ENCODE measurements at regions not wholly inside any gene's neighbourhood (a gene's known extent, or its start where the extent isn't known, plus 50 kb on each side); places are given as distances from the start of the nearest gene placed in this dataset.

GRCh38 chr5:105836887-105837286 is 1833.8 kb downstream of the EFNA5 start:
- no peak for DNase-seq

- no peak for DNase-seq
These were observed 1834.5 kb downstream of the EFNA5 start for GRCh38 chr5:105836268-105836667.

- DNase-seq: no peak
These were observed 1841.9 kb downstream of the EFNA5 start for GRCh38 chr5:105828821-105829220.

GRCh38 chr5:105821800-105822199 is 1848.9 kb downstream of the EFNA5 start:
- DNase-seq: no peak

GRCh38 chr5:105817914-105818313 is 1852.8 kb downstream of the EFNA5 start:
- DNase-seq: no peak

- DNase-seq: no peak
These were observed 1853.3 kb downstream of the EFNA5 start for GRCh38 chr5:105817416-105817815.

GRCh38 chr5:105816961-105817360 is 1853.8 kb downstream of the EFNA5 start:
- no peak for DNase-seq

- DNase-seq: no peak
These were observed 1858.4 kb downstream of the EFNA5 start for GRCh38 chr5:105812304-105812703.

GRCh38 chr5:105807951-105808350 is 1862.8 kb downstream of the EFNA5 start:
- no peak for DNase-seq

- no peak for DNase-seq
These were observed 1863.4 kb downstream of the EFNA5 start for GRCh38 chr5:105807290-105807689.

GRCh38 chr5:105806596-105806995 is 1864.1 kb downstream of the EFNA5 start:
- no peak for DNase-seq

- no peak for DNase-seq
These were observed 1867.3 kb downstream of the EFNA5 start for GRCh38 chr5:105803431-105803830.

GRCh38 chr5:105794578-105794977 is 1876.2 kb downstream of the EFNA5 start:
- no peak for DNase-seq

GRCh38 chr5:105789246-105789645 is 1881.5 kb downstream of the EFNA5 start:
- DNase-seq: no peak

GRCh38 chr5:105783811-105784210 is 1886.9 kb downstream of the EFNA5 start:
- DNase-seq: no peak

GRCh38 chr5:105782501-105782900 is 1888.2 kb downstream of the EFNA5 start:
- no peak for DNase-seq

- no peak for DNase-seq
These were observed 1897.5 kb downstream of the EFNA5 start for GRCh38 chr5:105773241-105773640.

GRCh38 chr5:105767267-105767666 is 1903.5 kb downstream of the EFNA5 start:
- no peak for DNase-seq

- DNase-seq: no peak
These were observed 1908.0 kb downstream of the EFNA5 start for GRCh38 chr5:105762728-105763127.

GRCh38 chr5:105754056-105754455 is 1916.7 kb downstream of the EFNA5 start:
- no peak for DNase-seq

GRCh38 chr5:105752801-105753200 is 1917.9 kb downstream of the EFNA5 start:
- no peak for DNase-seq

- DNase-seq: no peak
These were observed 1918.8 kb downstream of the EFNA5 start for GRCh38 chr5:105751908-105752307.

- no peak for DNase-seq
These were observed 1925.6 kb downstream of the EFNA5 start for GRCh38 chr5:105745111-105745510.

GRCh38 chr5:105740242-105740641 is 1930.5 kb downstream of the EFNA5 start:
- no peak for DNase-seq

- DNase-seq: no peak
These were observed 1931.0 kb downstream of the EFNA5 start for GRCh38 chr5:105739732-105740131.

GRCh38 chr5:105735704-105736103 is 1935.0 kb downstream of the EFNA5 start:
- DNase-seq: no peak

Data from CD4-positive, alpha-beta T cell treated with Interleukin-4 for 4 hours (primary cell).